Skeletal muscle tissue (tissue), 3 donors: ENCODE measurements at regions not wholly inside any gene's neighbourhood (a gene's known extent, or its start where the extent isn't known, plus 50 kb on each side); places are given as distances from the start of the nearest gene placed in this dataset.

Source experiments
- H3K27ac ChIP-seq: one replicate; pipeline ENCODE4 v1.7.0; 2013; ENCODE audit warnings: mild to moderate bottlenecking, low read depth, low read length, inconsistent platforms
- H3K27me3 ChIP-seq, 3 donors: one replicate each; pipeline ENCODE4 v1.7.0; 2013; ENCODE audit warnings: low read length in 3 of 3; ENCODE audit not compliant: control insufficient read depth in 3 of 3, insufficient read depth in 3 of 3
- H3K36me3 ChIP-seq, 3 donors: one replicate each; pipeline ENCODE4 v1.7.0; 2013; ENCODE audit warnings: low read length in 3 of 3; ENCODE audit not compliant: control insufficient read depth in 3 of 3, insufficient read depth in 3 of 3
- H3K4me1 ChIP-seq, 3 donors: one replicate each; pipeline ENCODE4 v1.7.0; 2013; ENCODE audit warnings: low read length in 3 of 3, mild to moderate bottlenecking in 3 of 3; ENCODE audit not compliant: control insufficient read depth in 3 of 3, insufficient read depth in 3 of 3
- H3K4me3 ChIP-seq, 3 donors: one replicate each; pipeline ENCODE4 v1.7.0; 2013; ENCODE audit warnings: low read length in 3 of 3
- H3K9ac ChIP-seq, 3 donors: one replicate each; pipeline ENCODE4 v1.7.0; 2013; ENCODE audit warnings: low read length in 3 of 3, mild to moderate bottlenecking in 3 of 3, moderate library complexity in 2 of 3, low read depth in 1 of 3
- H3K9me3 ChIP-seq, 3 donors: one replicate each; pipeline ENCODE4 v1.7.0; 2013; ENCODE audit warnings: low read length in 3 of 3; ENCODE audit not compliant: control insufficient read depth in 3 of 3
- donor health status: Osteomylitis.

- H3K27me3 ChIP-seq = peaks cover 0 to 3% (median 3%) of the 10 kb centered on the region in 3 donors
- no peak overlapping the region for H3K4me3 ChIP-seq
- H3K27ac ChIP-seq = no peak overlapping the region
- no peaks in the 10 kb centered on the region for H3K4me1 ChIP-seq
- no peak overlapping the region for H3K9ac ChIP-seq
- H3K9me3 ChIP-seq = peaks cover 2 to 7% (median 7%) of the 10 kb centered on the region in 3 donors
- H3K36me3 ChIP-seq = no peaks in the 10 kb centered on the region
Measured at GRCh38 chr7:3187444-3188040, 113.5 kb upstream of the SDK1 start.

- Histone ChIP-seq H3K4me1 (no peaks in the 10 kb centered on the region), H3K9ac (no peak overlapping the region), H3K9me3 (peaks cover 0 to 2% (median 0%) of the 10 kb centered on the region in 3 donors), H3K36me3 (no peaks in the 10 kb centered on the region), H3K27me3 (peaks cover 0 to 3% (median 0%) of the 10 kb centered on the region in 3 donors), H3K27ac (no peak overlapping the region), H3K4me3 (no peak overlapping the region)
Measured at GRCh38 chr7:3188946-3189345, 112.1 kb upstream of the SDK1 start.

GRCh38 chr7:3191548-3191947 is 109.5 kb upstream of the SDK1 start:
- Histone ChIP-seq H3K4me3 (no peak overlapping the region), H3K27me3 (peaks cover 0 to 3% (median 1%) of the 10 kb centered on the region in 3 donors), H3K36me3 (no peaks in the 10 kb centered on the region), H3K27ac (no peak overlapping the region), H3K9ac (no peak overlapping the region), H3K4me1 (no peaks in the 10 kb centered on the region), H3K9me3 (no peaks in the 10 kb centered on the region)

GRCh38 chr7:3192669-3193068 is 108.4 kb upstream of the SDK1 start:
- H3K4me3 ChIP-seq = no peak overlapping the region
- no peaks in the 10 kb centered on the region for H3K36me3 ChIP-seq
- H3K4me1 ChIP-seq = no peaks in the 10 kb centered on the region
- H3K27me3 ChIP-seq = peaks cover 0 to 4% (median 3%) of the 10 kb centered on the region in 3 donors
- no peak overlapping the region for H3K9ac ChIP-seq
- H3K27ac ChIP-seq = no peak overlapping the region
- no peaks in the 10 kb centered on the region for H3K9me3 ChIP-seq

GRCh38 chr7:3193379-3194120 is 107.5 kb upstream of the SDK1 start:
- H3K27me3 ChIP-seq = peaks cover 0 to 4% (median 3%) of the 10 kb centered on the region in 3 donors
- no peak overlapping the region for H3K9ac ChIP-seq
- H3K4me3 ChIP-seq = no peak overlapping the region
- no peaks in the 10 kb centered on the region for H3K36me3 ChIP-seq
- H3K27ac ChIP-seq = no peak overlapping the region
- no peaks in the 10 kb centered on the region for H3K4me1 ChIP-seq
- no peaks in the 10 kb centered on the region for H3K9me3 ChIP-seq

GRCh38 chr7:3194501-3195141 is 106.4 kb upstream of the SDK1 start:
- Histone ChIP-seq H3K9me3 (no peaks in the 10 kb centered on the region), H3K27ac (no peak overlapping the region), H3K36me3 (no peaks in the 10 kb centered on the region), H3K9ac (no peak overlapping the region), H3K4me3 (no peak overlapping the region), H3K4me1 (no peaks in the 10 kb centered on the region), H3K27me3 (peaks cover 0 to 4% (median 0%) of the 10 kb centered on the region in 3 donors)

GRCh38 chr7:3195160-3195559 is 105.9 kb upstream of the SDK1 start:
- no peaks in the 10 kb centered on the region for H3K9me3 ChIP-seq
- H3K27me3 ChIP-seq = peaks cover 0 to 4% (median 0%) of the 10 kb centered on the region in 3 donors
- H3K36me3 ChIP-seq = no peaks in the 10 kb centered on the region
- H3K4me1 ChIP-seq = no peaks in the 10 kb centered on the region
- H3K27ac ChIP-seq = no peak overlapping the region
- no peak overlapping the region for H3K9ac ChIP-seq
- no peak overlapping the region for H3K4me3 ChIP-seq

GRCh38 chr7:3196629-3197400 is 104.2 kb upstream of the SDK1 start:
- H3K9ac ChIP-seq = no peak overlapping the region
- H3K4me3 ChIP-seq = no peak overlapping the region
- H3K27me3 ChIP-seq = peaks cover 0 to 4% (median 0%) of the 10 kb centered on the region in 3 donors
- no peak overlapping the region for H3K27ac ChIP-seq
- no peaks in the 10 kb centered on the region for H3K36me3 ChIP-seq
- H3K9me3 ChIP-seq = no peaks in the 10 kb centered on the region
- H3K4me1 ChIP-seq = no peaks in the 10 kb centered on the region

GRCh38 chr7:3197567-3198213 is 103.4 kb upstream of the SDK1 start:
- Histone ChIP-seq H3K4me1 (no peaks in the 10 kb centered on the region), H3K9me3 (no peaks in the 10 kb centered on the region), H3K27me3 (peaks cover 0 to 6% (median 0%) of the 10 kb centered on the region in 3 donors), H3K4me3 (no peak overlapping the region), H3K36me3 (no peaks in the 10 kb centered on the region), H3K9ac (no peak overlapping the region), H3K27ac (no peak overlapping the region)
